ENCODE measurements at regions not wholly inside any gene's neighbourhood (a gene's known extent, or its start where the extent isn't known, plus 50 kb on each side); places are given as distances from the start of the nearest gene placed in this dataset.

- no peak overlapping the region for H3K9ac ChIP-seq (ENCODE audit: low read depth in 1 of 2, low read length in 2 of 2)
- H3K9me3 ChIP-seq (ENCODE audit: control insufficient read depth in 4 of 4, low read length in 3 of 4) = no peaks in the 10 kb centered on the region
- 53% methylated on average over 5 of the region's 5 CpGs for WGBS
- no peak for DNase-seq (ENCODE audit: low spot score)
- no peaks in the 10 kb centered on the region for H3K36me3 ChIP-seq (ENCODE audit: control insufficient read depth in 4 of 4, insufficient read depth in 3 of 4, low read depth in 1 of 4, low read length in 3 of 4)
- H3K4me3 ChIP-seq (ENCODE audit: low read depth in 1 of 3, low read length in 3 of 3) = no peak overlapping the region
- peak overlapping the region in 1 of 2 donors; percentile 26 for H3K27ac ChIP-seq (ENCODE audit: low read depth in 1 of 2, low read length in 2 of 2)
- H3K4me1 ChIP-seq (ENCODE audit: control insufficient read depth in 4 of 4, insufficient read depth in 4 of 4, low read length in 3 of 4) = peaks cover 24 to 55% (median 47%) of the 10 kb centered on the region in 4 donors
- H3K27me3 ChIP-seq (ENCODE audit: control insufficient read depth in 4 of 4, insufficient read depth in 4 of 4, low read length in 3 of 4) = no peaks in the 10 kb centered on the region
- TF ChIP-seq HNF4A (conservative IDR thresholded peaks at IDR 0.05) (peak in 1 of 2 donors; percentile 29), ZBTB33 (IDR thresholded peaks at IDR 0.05) (no peak)
These were observed 174.4 kb upstream of the NECTIN1 start for GRCh38 chr11:119903389-119903788.

- Histone ChIP-seq H3K9ac (ENCODE audit: low read depth in 1 of 2, low read length in 2 of 2) (no peak overlapping the region), H3K36me3 (ENCODE audit: control insufficient read depth in 4 of 4, insufficient read depth in 3 of 4, low read depth in 1 of 4, low read length in 3 of 4) (no peaks in the 10 kb centered on the region), H3K27ac (ENCODE audit: low read depth in 1 of 2, low read length in 2 of 2) (no peak overlapping the region), H3K4me1 (ENCODE audit: control insufficient read depth in 4 of 4, insufficient read depth in 4 of 4, low read length in 3 of 4) (peaks cover 23 to 53% (median 45%) of the 10 kb centered on the region in 4 donors), H3K9me3 (ENCODE audit: control insufficient read depth in 4 of 4, low read length in 3 of 4) (no peaks in the 10 kb centered on the region), H3K4me3 (ENCODE audit: low read depth in 1 of 3, low read length in 3 of 3) (no peak overlapping the region), H3K27me3 (ENCODE audit: control insufficient read depth in 4 of 4, insufficient read depth in 4 of 4, low read length in 3 of 4) (no peaks in the 10 kb centered on the region)
- WGBS = 86% methylated on average over 9 of the region's 9 CpGs
- TF ChIP-seq FOXA1 (IDR thresholded peaks at IDR 0.05) = no peak
- no peak for TF ChIP-seq FOXA2 (IDR thresholded peaks at IDR 0.05)
- no peak for TF ChIP-seq MAX (IDR thresholded peaks at IDR 0.05)
- TF ChIP-seq YY1 (IDR thresholded peaks at IDR 0.05) = no peak
- TF ChIP-seq SP1 (IDR thresholded peaks at IDR 0.05) = no peak
- no peak for TF ChIP-seq HNF4A (conservative IDR thresholded peaks at IDR 0.05)
- no peak for TF ChIP-seq ZBTB33 (IDR thresholded peaks at IDR 0.05)
- no peak for TF ChIP-seq HNF4G (IDR thresholded peaks at IDR 0.05)
- TF ChIP-seq GABPA (IDR thresholded peaks at IDR 0.05 in 1 of 2, conservative IDR thresholded peaks at IDR 0.05 in 1 of 2) = no peak
- no peak for TF ChIP-seq EGR1 (IDR thresholded peaks at IDR 0.05; ENCODE audit: low read depth in 2 of 2)
- TF ChIP-seq CTCF (IDR thresholded peaks at IDR 0.05; ENCODE audit: low read depth, low read length, missing input control) = no peak
- TF ChIP-seq TAF1 (conservative IDR thresholded peaks at IDR 0.05) = no peak
- no peak for TF ChIP-seq JUND (IDR thresholded peaks at IDR 0.05)
- TF ChIP-seq ATF3 (IDR thresholded peaks at IDR 0.05) = no peak
- no peak for TF ChIP-seq RXRA (IDR thresholded peaks at IDR 0.05)
- TF ChIP-seq RAD21 (IDR thresholded peaks at IDR 0.05) = no peak
- no peak for DNase-seq (ENCODE audit: low spot score)
These were observed 173.7 kb upstream of the NECTIN1 start for GRCh38 chr11:119902656-119903231.

Data from liver (tissue), 8 donors.